ENCODE measurements at regions not wholly inside any gene's neighbourhood (a gene's known extent, or its start where the extent isn't known, plus 50 kb on each side); places are given as distances from the start of the nearest gene placed in this dataset.

- BruUV-seq (replicated peaks) = no TSS peak
- ChIA-PET CTCF (ENCODE audit: low intra/inter-chr PET ratio) (no interaction called here), POLR2A (no interaction called here)
- Histone ChIP-seq H2AFZ (ENCODE audit: low read depth, low read length) (no peak overlapping the region), H3K27me3 (ENCODE audit: control insufficient read depth in 2 of 2, insufficient read depth in 2 of 2, low read length in 2 of 2) (no peaks in the 10 kb centered on the region), H3K4me2 (ENCODE audit: insufficient read depth, low read length) (no peak overlapping the region), H3K9me1 (ENCODE audit: control insufficient read depth, insufficient read depth, low read length) (no peaks in the 10 kb centered on the region), H3K79me2 (ENCODE audit: control insufficient read depth, insufficient read depth, low read length) (no peaks in the 10 kb centered on the region), H4K20me1 (replicated peaks; ENCODE audit: control insufficient read depth, insufficient read depth, low read length) (no peaks in the 10 kb centered on the region), H3K9me3 (replicated peaks; ENCODE audit: control insufficient read depth, insufficient read depth, low read depth, low read length) (no peaks in the 10 kb centered on the region), H3K27ac (ENCODE audit: extremely low read depth, low read depth, low read length) (no peak overlapping the region), H3K4me1 (replicated peaks in 1 of 2; ENCODE audit: control insufficient read depth in 2 of 2, insufficient read depth in 2 of 2, low read length in 2 of 2) (no peaks in the 10 kb centered on the region), H3K9ac (ENCODE audit: insufficient read depth in 1 of 2, low read depth in 2 of 2, low read length in 2 of 2) (no peak overlapping the region), H3K36me3 (ENCODE audit: control insufficient read depth, insufficient read depth, low read length) (no peaks in the 10 kb centered on the region), H3K4me3 (no peak overlapping the region)
- intact Hi-C loops (cut with micrococcal nuclease) (no loop called here), in situ Hi-C loops (cut with MboI) (no loop called here)
- no peak for ATAC-seq
- no peak for FAIRE-seq
- DNase-seq (ENCODE audit: extremely low read depth in 1 of 4, low spot score in 3 of 4) = no peak
- no peak for TF ChIP-seq SP2 (IDR thresholded peaks at IDR 0.05; ENCODE audit: extremely low read depth, low read depth, low read length, poor library complexity, severe bottlenecking)
- TF ChIP-seq BRD4 (IDR thresholded peaks at IDR 0.05) = no peak
- no peak for TF ChIP-seq MAX (CRISPR knock-in tag; IDR thresholded peaks at IDR 0.05)
- WGBS (ENCODE audit: insufficient coverage, low coverage, missing lambda C conversion rate) = 0% methylated on average over 2 of the region's 3 CpGs
Measured at GRCh38 chr9:13873203-13873602, 440.7 kb downstream of the NFIB start.

GRCh38 chr9:13868336-13868735 is 445.6 kb downstream of the NFIB start:
- H4K20me1 ChIP-seq (replicated peaks; ENCODE audit: control insufficient read depth, insufficient read depth, low read length) = no peaks in the 10 kb centered on the region
- no peak for ATAC-seq
- FAIRE-seq = no peak
- H3K4me3 ChIP-seq = no peak overlapping the region
- no peaks in the 10 kb centered on the region for H3K79me2 ChIP-seq (ENCODE audit: control insufficient read depth, insufficient read depth, low read length)
- CTCF ChIA-PET (ENCODE audit: low intra/inter-chr PET ratio) = no interaction called here
- DNase-seq (ENCODE audit: extremely low read depth in 1 of 4, low spot score in 3 of 4) = no peak
- POLR2A ChIA-PET = no interaction called here
- H3K9me3 ChIP-seq (replicated peaks; ENCODE audit: control insufficient read depth, insufficient read depth, low read depth, low read length) = no peaks in the 10 kb centered on the region
- no peak overlapping the region for H3K4me2 ChIP-seq (ENCODE audit: insufficient read depth, low read length)
- no peaks in the 10 kb centered on the region for H3K9me1 ChIP-seq (ENCODE audit: control insufficient read depth, insufficient read depth, low read length)
- H3K27ac ChIP-seq (ENCODE audit: extremely low read depth, low read depth, low read length) = no peak overlapping the region
- no peaks in the 10 kb centered on the region for H3K36me3 ChIP-seq (ENCODE audit: control insufficient read depth, insufficient read depth, low read length)
- H3K9ac ChIP-seq (ENCODE audit: insufficient read depth in 1 of 2, low read depth in 2 of 2, low read length in 2 of 2) = no peak overlapping the region
- intact Hi-C loops (cut with micrococcal nuclease) = no loop called here
- H3K27me3 ChIP-seq (ENCODE audit: control insufficient read depth in 2 of 2, insufficient read depth in 2 of 2, low read length in 2 of 2) = no peaks in the 10 kb centered on the region
- no peak overlapping the region for H2AFZ ChIP-seq (ENCODE audit: low read depth, low read length)
- H3K4me1 ChIP-seq (replicated peaks in 1 of 2; ENCODE audit: control insufficient read depth in 2 of 2, insufficient read depth in 2 of 2, low read length in 2 of 2) = no peaks in the 10 kb centered on the region
- 10% methylated on average over 4 of the region's 4 CpGs for WGBS (ENCODE audit: insufficient coverage, low coverage, missing lambda C conversion rate)
- in situ Hi-C loops (cut with MboI) = no loop called here
- no TSS peak for BruUV-seq (replicated peaks)
- TF ChIP-seq ARID3A (IDR thresholded peaks at IDR 0.05; ENCODE audit: borderline replicate concordance, low read depth, low read length) = no peak
- TF ChIP-seq XRCC3 (IDR thresholded peaks at IDR 0.05) = no peak
- TF ChIP-seq ESRRB (CRISPR knock-in tag; IDR thresholded peaks at IDR 0.05; ENCODE audit: borderline replicate concordance) = no peak
- TF ChIP-seq ARHGAP35 (IDR thresholded peaks at IDR 0.05; ENCODE audit: partially characterized antibody) = no peak
- TF ChIP-seq GTF2F1 (IDR thresholded peaks at IDR 0.05; ENCODE audit: low read depth, low read length) = no peak
- no peak for TF ChIP-seq BCL6 (CRISPR knock-in tag; IDR thresholded peaks at IDR 0.05)
- no peak for TF ChIP-seq ZKSCAN3 (CRISPR knock-in tag; IDR thresholded peaks at IDR 0.05)
- no peak for TF ChIP-seq MLLT1 (IDR thresholded peaks at IDR 0.05)
- no peak for TF ChIP-seq LARP7 (IDR thresholded peaks at IDR 0.05)
- TF ChIP-seq POLR2A (conservative IDR thresholded peaks at IDR 0.05) = no peak
- no peak for TF ChIP-seq USF2 (CRISPR knock-in tag; IDR thresholded peaks at IDR 0.05)

All from K562 (cell line).